Fibroblast of lung (primary cell): ENCODE measurements at regions not wholly inside any gene's neighbourhood (a gene's known extent, or its start where the extent isn't known, plus 50 kb on each side); places are given as distances from the start of the nearest gene placed in this dataset.
"Not testable (repeated sequence)": the region's sequence is repeated elsewhere in the genome, so short reads cannot be mapped to it uniquely, and the experiment has no call there.

Source experiments
- DNase-seq, 2 donors: peaks; one replicate each; pipeline versions ENCODE4 v3.0.0 to v3.0.0-alpha.2; 2010; ENCODE audit warnings: low read depth in 2 of 2
- H2AFZ ChIP-seq: 2 replicates; pipeline ENCODE4 v1.5.1; 2012; ENCODE audit warnings: low read length, control low read depth, inconsistent platforms
- H3K27ac ChIP-seq: 2 replicates; pipeline ENCODE4 v1.5.1; 2011; ENCODE audit warnings: low read length, control low read depth; ENCODE audit not compliant: insufficient read depth
- H3K27me3 ChIP-seq: 2 replicates; pipeline ENCODE4 v1.5.1; 2011; ENCODE audit warnings: mild to moderate bottlenecking, low read length; ENCODE audit not compliant: control insufficient read depth, insufficient read depth
- H3K36me3 ChIP-seq: 2 replicates; pipeline ENCODE4 v1.5.1; 2011; ENCODE audit warnings: low read length; ENCODE audit not compliant: control insufficient read depth, insufficient read depth
- H3K4me1 ChIP-seq: 2 replicates; pipeline ENCODE4 v1.5.1; 2011; ENCODE audit warnings: low read length; ENCODE audit not compliant: control insufficient read depth, insufficient read depth; ENCODE audit errors: extremely low read depth
- H3K4me2 ChIP-seq: 2 replicates; pipeline ENCODE4 v1.5.1; 2011; ENCODE audit warnings: low read length, control low read depth; ENCODE audit not compliant: insufficient read depth; ENCODE audit errors: extremely low read depth
- H3K4me3 ChIP-seq, 4 experiments: fragments of 200-600 bp in 1 of 4; sonication (generic) in 1 of 4; replicated peaks in 1 of 4; 2 replicates each; pipeline ENCODE4 v1.5.1; 2011 to 2016; ENCODE audit warnings: low read length in 4 of 4, low read depth in 3 of 4, mild to moderate bottlenecking in 3 of 4, control low read depth in 2 of 4, inconsistent platforms in 1 of 4, mixed read lengths in 1 of 4; ENCODE audit not compliant: insufficient read depth in 1 of 4; ENCODE audit errors: control extremely low read depth in 1 of 4
- H3K79me2 ChIP-seq: 2 replicates; pipeline ENCODE4 v1.5.1; 2012; ENCODE audit warnings: mild to moderate bottlenecking, low read length, inconsistent platforms; ENCODE audit not compliant: control insufficient read depth, insufficient read depth
- H3K9ac ChIP-seq: 2 replicates; pipeline ENCODE4 v1.5.1; 2011; ENCODE audit warnings: mild to moderate bottlenecking, low read length, control low read depth; ENCODE audit not compliant: insufficient read depth
- H3K9me3 ChIP-seq: 2 replicates; pipeline ENCODE4 v1.5.1; 2012; ENCODE audit warnings: low read depth, low read length; ENCODE audit not compliant: control insufficient read depth, insufficient read depth
- H4K20me1 ChIP-seq: 2 replicates; pipeline ENCODE4 v1.5.1; 2011; ENCODE audit warnings: low read length; ENCODE audit not compliant: control insufficient read depth, insufficient read depth; ENCODE audit errors: extremely low read depth
- EZH2 ChIP-seq: IDR thresholded peaks from 2 replicates; pipeline ENCODE4 v1.5.1; 2012; ENCODE audit warnings: low read length, control low read depth, mild to moderate bottlenecking; ENCODE audit errors: missing control alignments
- TF ChIP-seq, protein P1 (sequence below), 2 donors: IDR thresholded peaks in 1 of 2; conservative IDR thresholded peaks in 1 of 2; 1 replicate in 1 of 2; 2 replicates in 1 of 2; pipeline ENCODE4 v1.5.1; 2011 to 2012; ENCODE audit warnings: low read length in 2 of 2, control low read depth in 1 of 2, inconsistent platforms in 1 of 2, low read depth in 1 of 2, mild to moderate bottlenecking in 1 of 2

DNA sequence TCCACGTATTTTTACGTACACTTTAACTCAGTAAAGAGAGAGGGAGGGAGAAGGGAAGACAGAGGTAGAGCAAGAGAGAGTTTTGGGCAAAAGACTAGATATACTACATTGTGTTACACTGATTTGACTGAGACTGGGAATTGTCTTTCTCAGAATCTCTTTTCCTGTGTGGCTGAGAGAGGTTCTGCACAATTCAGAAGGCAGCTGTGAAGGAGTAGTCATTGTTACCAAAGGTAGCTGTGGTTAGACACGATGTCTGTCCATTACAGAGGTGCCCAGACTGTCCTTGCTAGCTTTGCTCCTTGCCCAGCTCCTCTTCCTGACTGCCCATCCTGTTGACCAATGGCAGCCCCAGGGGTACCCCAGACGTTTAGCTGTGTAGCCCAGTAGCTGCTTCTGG is 577.5 kb upstream of the CBLB start:
- Histone ChIP-seq H4K20me1 (no peaks in the 10 kb centered on the region), H3K27ac (no peak overlapping the region), H3K79me2 (no peaks in the 10 kb centered on the region), H3K4me1 (no peaks in the 10 kb centered on the region), H3K27me3 (no peaks in the 10 kb centered on the region), H3K9ac (no peak overlapping the region), H3K4me3 (no peak overlapping the region), H3K36me3 (no peaks in the 10 kb centered on the region), H3K9me3 (no peaks in the 10 kb centered on the region), H2AFZ (no peak overlapping the region), H3K4me2 (no peak overlapping the region)
- no peak for TF ChIP-seq EZH2
- TF ChIP-seq, protein P1, sequence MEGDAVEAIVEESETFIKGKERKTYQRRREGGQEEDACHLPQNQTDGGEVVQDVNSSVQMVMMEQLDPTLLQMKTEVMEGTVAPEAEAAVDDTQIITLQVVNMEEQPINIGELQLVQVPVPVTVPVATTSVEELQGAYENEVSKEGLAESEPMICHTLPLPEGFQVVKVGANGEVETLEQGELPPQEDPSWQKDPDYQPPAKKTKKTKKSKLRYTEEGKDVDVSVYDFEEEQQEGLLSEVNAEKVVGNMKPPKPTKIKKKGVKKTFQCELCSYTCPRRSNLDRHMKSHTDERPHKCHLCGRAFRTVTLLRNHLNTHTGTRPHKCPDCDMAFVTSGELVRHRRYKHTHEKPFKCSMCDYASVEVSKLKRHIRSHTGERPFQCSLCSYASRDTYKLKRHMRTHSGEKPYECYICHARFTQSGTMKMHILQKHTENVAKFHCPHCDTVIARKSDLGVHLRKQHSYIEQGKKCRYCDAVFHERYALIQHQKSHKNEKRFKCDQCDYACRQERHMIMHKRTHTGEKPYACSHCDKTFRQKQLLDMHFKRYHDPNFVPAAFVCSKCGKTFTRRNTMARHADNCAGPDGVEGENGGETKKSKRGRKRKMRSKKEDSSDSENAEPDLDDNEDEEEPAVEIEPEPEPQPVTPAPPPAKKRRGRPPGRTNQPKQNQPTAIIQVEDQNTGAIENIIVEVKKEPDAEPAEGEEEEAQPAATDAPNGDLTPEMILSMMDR (conservative IDR thresholded peaks at IDR 0.05 in 1 of 2, IDR thresholded peaks at IDR 0.05 in 1 of 2; ENCODE audit: low read depth in 1 of 2, low read length in 2 of 2) = no peak
- DNase-seq = no peak

DNA sequence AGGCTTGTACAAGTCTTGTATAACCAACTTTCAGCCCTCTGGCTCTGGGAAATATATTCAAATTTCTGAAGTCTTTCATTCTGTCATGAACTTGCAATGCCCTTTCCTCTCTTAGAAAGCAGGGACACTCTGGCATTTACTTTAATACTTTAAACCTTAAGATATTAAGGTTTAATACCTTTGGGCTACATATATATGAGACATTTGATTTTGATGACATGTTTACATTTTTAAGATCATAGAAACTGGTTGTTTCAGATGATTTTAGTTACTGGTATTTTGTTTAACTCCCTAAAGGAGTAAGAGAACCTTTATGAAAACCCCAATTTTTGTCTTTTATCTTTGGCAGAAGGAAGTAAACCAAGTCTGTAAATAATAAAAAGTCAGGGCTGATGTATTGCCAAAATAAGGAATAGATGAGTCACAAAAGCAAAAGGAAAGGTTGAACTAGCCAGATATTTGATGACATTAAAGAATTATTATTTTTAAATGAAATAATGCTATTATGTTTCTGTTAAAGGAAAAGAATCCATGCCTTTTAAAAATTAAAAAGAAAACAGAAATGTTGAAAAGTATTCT is 579.0 kb upstream of the CBLB start:
- no peaks in the 10 kb centered on the region for H3K9me3 ChIP-seq
- H2AFZ ChIP-seq = no peak overlapping the region
- no peaks in the 10 kb centered on the region for H3K79me2 ChIP-seq
- H3K4me2 ChIP-seq = no peak overlapping the region
- no peak overlapping the region for H3K27ac ChIP-seq
- no peak overlapping the region for H3K4me3 ChIP-seq
- TF ChIP-seq, protein P1 (conservative IDR thresholded peaks at IDR 0.05 in 1 of 2, IDR thresholded peaks at IDR 0.05 in 1 of 2; ENCODE audit: low read depth in 1 of 2, low read length in 2 of 2) = no peak
- TF ChIP-seq EZH2 = no peak
- no peaks in the 10 kb centered on the region for H3K36me3 ChIP-seq
- DNase-seq = no peak
- H4K20me1 ChIP-seq = no peaks in the 10 kb centered on the region
- no peak overlapping the region for H3K9ac ChIP-seq
- H3K4me1 ChIP-seq = no peaks in the 10 kb centered on the region
- no peaks in the 10 kb centered on the region for H3K27me3 ChIP-seq

DNA sequence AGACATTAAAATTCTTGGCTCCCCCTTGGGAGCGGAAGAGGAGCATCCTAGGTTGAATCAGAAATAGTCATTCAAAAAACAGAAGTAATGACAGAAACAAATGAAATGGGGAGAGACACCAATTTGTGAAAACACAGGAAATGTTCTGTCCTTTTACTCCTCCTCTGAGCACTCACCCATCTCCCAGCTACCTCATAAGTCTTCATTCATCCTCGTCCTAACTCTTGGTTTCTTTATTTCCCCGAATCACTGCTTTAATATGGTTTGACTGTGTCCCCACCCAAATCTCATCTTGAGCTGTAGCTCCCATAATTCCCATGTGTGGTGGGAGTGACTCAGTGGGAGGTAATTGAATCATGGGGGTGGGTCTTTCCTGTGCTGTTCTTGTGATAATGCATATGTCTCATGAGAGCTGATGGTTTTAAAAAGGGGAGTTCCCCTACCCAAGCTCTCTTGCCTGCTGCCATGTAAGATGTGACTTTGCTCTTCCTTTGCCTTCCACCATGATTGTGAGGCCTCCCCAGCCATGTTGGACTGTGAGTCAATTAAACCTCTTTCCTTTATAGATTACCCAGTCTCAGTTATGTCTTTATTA is 579.7 kb upstream of the CBLB start:
- H3K4me1 ChIP-seq, H3K27ac ChIP-seq: not testable (repeated sequence)

More for the DNA sequence above, 579.7 kb upstream of the CBLB start:
- H3K79me2 ChIP-seq, H3K4me3 ChIP-seq, H3K36me3 ChIP-seq, DNase-seq, H3K27me3 ChIP-seq, H4K20me1 ChIP-seq, H3K4me2 ChIP-seq, H3K9ac ChIP-seq, H3K9me3 ChIP-seq, H2AFZ ChIP-seq: not testable (repeated sequence)
